AG08395 (cell line): ENCODE measurements at regions not wholly inside any gene's neighbourhood (a gene's known extent, or its start where the extent isn't known, plus 50 kb on each side); places are given as distances from the start of the nearest gene placed in this dataset.

Experiments
- DNase-seq: peaks from one replicate; pipeline ENCODE4 v3.0.0; 2012; ENCODE audit warnings: mixed read lengths, low spot score

DNA sequence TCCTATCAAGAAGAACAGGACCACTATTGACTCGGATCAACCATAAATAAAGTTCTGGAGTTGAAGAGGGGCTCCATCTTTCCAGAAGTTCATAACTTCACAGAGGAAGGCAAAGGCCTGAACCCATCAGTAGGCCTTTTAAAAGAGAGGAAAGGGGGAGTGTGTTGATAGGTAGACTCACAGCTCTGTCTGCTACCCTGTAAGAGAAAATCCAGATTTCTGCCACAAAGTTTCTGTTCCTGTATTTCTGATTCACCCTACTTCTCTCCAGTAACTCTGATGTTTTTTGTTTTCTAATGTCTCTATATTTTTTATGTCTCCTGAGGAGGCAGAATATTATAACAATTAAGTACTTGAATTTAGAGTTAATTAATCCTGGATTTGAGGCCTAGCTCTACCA lies 564.0 kb downstream of the TNS1 start:
- DNase-seq, result no peak

DNA sequence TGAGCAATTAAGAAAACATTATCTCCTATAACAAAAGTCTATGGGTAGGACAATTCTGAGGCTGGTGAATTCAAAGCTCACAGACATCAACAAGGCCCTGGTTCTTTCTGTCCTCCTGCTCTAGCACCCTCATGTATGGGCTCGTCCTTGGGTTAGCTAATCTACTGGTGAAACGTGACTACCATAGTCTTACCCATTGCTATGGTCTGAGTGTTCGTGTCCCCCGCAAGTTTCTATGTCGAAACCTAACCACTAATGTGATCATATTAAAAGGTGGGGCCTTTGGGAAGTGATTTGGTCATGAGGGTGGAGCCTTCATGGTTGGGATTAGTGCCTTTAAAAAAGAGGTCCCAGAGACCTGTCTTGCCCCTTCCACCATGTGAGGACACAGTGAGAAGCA lies 564.7 kb downstream of the TNS1 start:
- DNase-seq, result no peak

GRCh38 chr2:217437290-217437870 lies 565.4 kb downstream of the TNS1 start:
- no peak for DNase-seq

DNA sequence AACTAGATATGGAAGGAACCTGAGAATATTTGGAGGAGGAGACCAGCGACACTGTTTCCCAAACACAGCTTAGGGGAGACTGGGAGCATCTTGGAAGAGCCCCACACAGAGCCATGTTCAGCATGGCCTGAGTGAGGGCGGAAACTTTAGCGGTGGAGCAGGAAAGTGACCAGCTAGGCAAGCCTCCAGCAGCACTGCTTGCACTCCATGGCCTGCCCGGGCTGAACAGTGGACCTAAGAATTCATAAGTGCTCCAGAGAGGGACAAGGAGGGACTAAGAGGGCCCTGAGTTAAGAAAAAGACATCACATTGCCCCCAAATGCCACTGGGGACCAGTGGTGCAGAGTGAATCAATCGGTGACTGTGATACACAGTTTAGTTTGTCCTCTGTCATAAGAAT lies 566.4 kb downstream of the TNS1 start:
- DNase-seq, result no peak

GRCh38 chr2:217434180-217434975 lies 568.4 kb downstream of the TNS1 start:
- DNase-seq, result peak; percentile 99

GRCh38 chr2:217433522-217433921 lies 569.3 kb downstream of the TNS1 start:
- DNase-seq, result no peak

GRCh38 chr2:217431577-217432269 lies 571.1 kb downstream of the TNS1 start:
- no peak for DNase-seq

DNA sequence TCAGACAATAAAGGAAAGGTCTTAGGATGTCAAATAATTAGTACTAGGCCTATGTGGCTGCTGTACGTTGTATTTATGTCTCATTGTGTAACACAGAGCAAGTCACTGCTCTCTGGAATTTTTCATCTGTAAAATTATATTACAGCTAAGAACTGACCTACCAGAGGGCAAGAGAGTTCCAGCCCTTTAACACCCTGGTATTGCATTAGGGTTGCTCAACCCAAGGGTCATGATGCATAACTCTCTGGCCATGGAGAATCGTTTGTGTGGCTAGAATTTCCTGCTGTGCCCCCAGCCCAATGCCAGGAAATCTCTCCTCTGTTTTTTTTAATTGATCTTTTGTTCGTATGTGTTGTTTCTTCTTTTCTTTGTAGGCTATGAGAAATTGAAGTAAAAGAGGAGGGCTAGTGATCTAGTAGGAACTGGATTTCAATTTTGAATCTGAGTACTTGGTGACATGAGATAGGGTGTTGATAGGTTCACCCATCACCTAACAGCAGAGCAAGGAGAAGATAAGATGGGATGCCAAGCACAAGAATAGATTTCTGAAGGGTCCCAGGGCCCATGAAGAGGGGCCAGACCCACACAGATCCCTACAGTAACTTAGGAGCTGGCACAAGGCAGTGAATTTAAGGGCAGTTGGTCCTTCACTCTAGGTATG lies 571.2 kb upstream of the TNP1 start:
- no peak for DNase-seq

GRCh38 chr2:217429981-217430500 lies 570.2 kb upstream of the TNP1 start:
- DNase-seq, result no peak

GRCh38 chr2:217421834-217422233 lies 562.0 kb upstream of the TNP1 start:
- no peak for DNase-seq

DNA sequence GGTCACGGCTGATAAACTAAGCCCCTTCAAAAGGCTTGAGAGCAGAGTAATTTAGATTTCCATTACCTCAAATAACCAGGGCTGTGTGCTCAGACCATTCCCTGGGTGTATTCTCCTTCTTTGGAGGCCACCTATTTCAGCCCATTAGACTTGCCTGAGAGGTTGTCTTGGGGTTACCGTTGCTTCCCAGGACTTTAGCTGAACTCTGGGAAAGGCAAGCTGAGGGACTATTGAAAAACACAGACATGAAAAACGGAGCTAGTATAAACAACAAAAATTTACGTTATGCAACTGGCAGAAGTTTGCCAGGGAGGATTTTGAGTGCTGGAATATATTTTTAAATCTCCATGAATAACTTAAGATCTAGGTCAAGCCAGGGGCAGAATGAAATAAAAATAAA lies 561.0 kb upstream of the TNP1 start:
- DNase-seq, result no peak

- DNase-seq, result no peak
Measured at GRCh38 chr2:217419055-217419671, 559.3 kb upstream of the TNP1 start.

GRCh38 chr2:217418544-217418943 lies 558.7 kb upstream of the TNP1 start:
- no peak for DNase-seq

DNA sequence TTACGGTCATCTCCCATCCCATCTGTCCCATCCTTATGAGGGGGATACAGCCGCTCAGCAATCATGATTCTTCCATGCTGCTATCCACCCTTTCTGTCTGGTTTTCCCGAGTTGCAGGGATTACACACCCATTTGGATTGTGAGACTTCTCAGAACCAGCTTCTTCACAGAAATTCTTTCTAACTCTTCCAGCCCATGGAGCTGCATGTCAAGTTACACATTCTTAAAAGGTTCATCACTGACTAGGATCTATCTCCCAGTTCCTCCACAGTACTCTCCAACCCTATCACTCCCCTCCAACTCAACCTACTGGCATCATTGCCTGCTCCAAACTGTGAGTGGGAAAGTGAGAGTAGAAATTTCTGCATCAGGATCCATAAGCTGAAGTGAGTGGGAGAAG lies 558.2 kb upstream of the TNP1 start:
- DNase-seq, result peak; percentile 85

DNA sequence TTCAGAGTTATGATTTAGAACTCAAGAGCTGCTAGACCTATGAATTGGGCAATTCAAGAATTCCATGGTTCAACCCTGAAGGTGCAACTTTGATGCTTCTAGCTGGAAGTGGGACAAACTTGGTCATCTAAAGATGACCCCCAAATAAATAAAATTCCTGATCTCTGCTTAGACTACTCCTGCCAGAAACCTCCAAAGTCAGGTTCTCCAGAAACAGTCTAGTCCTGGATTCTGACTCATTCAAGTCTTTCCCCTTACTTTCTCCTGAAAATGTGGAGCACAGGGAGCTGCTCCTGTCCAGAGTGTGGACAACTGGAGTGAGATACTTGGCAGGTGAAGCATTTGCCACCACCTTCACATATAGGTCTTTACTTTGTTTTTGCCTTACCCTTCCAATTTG lies 557.7 kb upstream of the TNP1 start:
- DNase-seq, result peak; percentile 32

GRCh38 chr2:217415316-217415715 lies 555.5 kb upstream of the TNP1 start:
- DNase-seq, result no peak

- no peak for DNase-seq
Measured at GRCh38 chr2:217414429-217414828, 554.6 kb upstream of the TNP1 start.

DNA sequence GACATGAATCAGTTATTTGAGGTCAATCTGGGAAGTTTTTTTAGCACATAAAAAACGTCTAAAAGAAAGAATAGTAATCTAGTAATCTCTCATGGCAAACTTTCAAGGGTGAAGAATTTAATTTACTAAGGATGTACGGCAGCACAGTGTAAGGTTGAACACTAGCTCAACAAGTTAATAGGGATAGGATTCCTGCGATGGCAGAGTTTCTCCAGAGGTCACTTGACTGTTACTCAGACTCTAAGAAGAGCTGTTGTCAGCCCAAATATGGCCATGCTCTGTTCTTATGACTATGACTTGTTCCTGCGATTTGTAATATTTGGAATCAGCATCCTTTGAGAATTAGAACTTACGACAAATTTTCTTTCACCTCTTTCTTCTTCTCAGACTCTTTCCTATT lies 553.3 kb upstream of the TNP1 start:
- DNase-seq, result peak; percentile 61

GRCh38 chr2:217412721-217413120 lies 552.9 kb upstream of the TNP1 start:
- peak; percentile 52 for DNase-seq

DNA sequence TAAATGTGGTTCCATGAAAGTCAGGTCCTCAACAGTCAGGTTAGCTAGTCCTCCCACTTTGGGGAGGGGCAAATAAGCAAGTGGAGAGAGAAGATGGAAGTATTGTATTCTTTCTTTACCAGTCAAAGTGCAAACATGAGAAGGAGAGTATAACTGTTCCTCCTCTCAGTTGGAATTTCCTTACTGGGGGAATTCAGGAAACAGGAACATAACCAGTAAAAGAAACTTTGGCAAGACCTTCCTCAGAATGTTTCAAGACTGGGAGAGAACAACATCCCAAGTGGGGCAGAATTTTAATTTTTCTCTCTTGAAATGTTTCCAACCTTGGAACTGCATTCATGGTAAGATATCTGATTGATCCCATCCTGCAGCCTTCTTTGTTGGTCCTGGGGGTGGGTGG lies 552.4 kb upstream of the TNP1 start:
- DNase-seq, result no peak

- DNase-seq, result no peak
Measured at GRCh38 chr2:217410681-217410960, 550.8 kb upstream of the TNP1 start.

- DNase-seq, result no peak
Measured at GRCh38 chr2:217409949-217410680, 550.3 kb upstream of the TNP1 start.
